AG09309 (cell line): ENCODE measurements at regions not wholly inside any gene's neighbourhood (a gene's known extent, or its start where the extent isn't known, plus 50 kb on each side); places are given as distances from the start of the nearest gene placed in this dataset.

Experiments
- DNase-seq: peaks from one replicate; pipeline ENCODE4 v3.0.0-alpha.2; 2010; ENCODE audit warnings: low read depth
- H3K4me3 ChIP-seq: 2 replicates; pipeline ENCODE4 v1.5.1; 2011; ENCODE audit warnings: mild to moderate bottlenecking, low read depth, low read length, moderate library complexity; ENCODE audit not compliant: control insufficient read depth
- TF ChIP-seq, protein P1 (sequence below): IDR thresholded peaks from 2 replicates; pipeline ENCODE4 v1.5.1; 2011; ENCODE audit warnings: mild to moderate bottlenecking, low read depth, low read length, inconsistent platforms; ENCODE audit not compliant: insufficient read depth, control insufficient read depth; ENCODE audit errors: missing control alignments

DNA sequence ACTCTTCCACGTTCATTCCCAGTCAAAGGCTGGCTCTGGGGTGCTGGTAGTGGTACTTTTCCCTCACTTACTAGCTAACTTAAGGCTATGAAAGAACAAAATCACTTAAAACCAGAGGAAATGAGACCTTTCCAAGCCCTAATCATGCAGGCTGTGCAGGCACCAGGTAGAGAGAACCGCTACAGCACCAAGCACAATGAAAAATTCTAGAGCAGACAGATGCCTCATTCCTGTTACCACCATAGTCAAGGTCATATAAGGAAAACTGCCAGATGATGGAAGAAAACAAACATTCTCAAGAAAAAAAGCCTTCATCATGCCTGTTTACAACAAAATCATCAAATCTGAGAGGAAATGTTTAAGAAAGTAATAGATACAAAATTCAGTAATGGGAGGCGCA, 374.4 kb upstream of the PDE4D start:
- TF ChIP-seq, protein P1, sequence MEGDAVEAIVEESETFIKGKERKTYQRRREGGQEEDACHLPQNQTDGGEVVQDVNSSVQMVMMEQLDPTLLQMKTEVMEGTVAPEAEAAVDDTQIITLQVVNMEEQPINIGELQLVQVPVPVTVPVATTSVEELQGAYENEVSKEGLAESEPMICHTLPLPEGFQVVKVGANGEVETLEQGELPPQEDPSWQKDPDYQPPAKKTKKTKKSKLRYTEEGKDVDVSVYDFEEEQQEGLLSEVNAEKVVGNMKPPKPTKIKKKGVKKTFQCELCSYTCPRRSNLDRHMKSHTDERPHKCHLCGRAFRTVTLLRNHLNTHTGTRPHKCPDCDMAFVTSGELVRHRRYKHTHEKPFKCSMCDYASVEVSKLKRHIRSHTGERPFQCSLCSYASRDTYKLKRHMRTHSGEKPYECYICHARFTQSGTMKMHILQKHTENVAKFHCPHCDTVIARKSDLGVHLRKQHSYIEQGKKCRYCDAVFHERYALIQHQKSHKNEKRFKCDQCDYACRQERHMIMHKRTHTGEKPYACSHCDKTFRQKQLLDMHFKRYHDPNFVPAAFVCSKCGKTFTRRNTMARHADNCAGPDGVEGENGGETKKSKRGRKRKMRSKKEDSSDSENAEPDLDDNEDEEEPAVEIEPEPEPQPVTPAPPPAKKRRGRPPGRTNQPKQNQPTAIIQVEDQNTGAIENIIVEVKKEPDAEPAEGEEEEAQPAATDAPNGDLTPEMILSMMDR = no peak
- DNase-seq = no peak

DNA sequence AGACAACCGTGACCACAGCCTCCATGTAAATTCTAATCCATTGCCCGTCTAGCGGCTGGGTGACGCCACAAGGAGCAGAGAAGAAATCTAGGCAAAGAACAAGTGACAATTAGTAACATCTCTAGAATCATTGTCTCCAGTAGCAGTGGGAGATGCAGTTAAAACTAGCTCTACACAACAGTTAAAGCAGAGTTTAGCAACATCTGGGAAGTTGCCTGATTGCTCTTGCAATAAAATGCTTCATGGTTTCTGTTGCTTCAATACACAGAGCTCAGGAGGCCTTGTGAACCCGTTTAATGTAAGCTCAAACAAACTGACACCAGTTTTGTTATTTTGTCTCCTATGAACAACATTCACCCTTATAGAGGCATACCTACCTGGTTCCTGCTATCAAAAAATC, 369.8 kb upstream of the PDE4D start:
- TF ChIP-seq, protein P1 = no peak
- no peak for DNase-seq
- H3K4me3 ChIP-seq = no peak overlapping the region

More for the DNA sequence above, 374.4 kb upstream of the PDE4D start:
- no peak overlapping the region for H3K4me3 ChIP-seq

DNA sequence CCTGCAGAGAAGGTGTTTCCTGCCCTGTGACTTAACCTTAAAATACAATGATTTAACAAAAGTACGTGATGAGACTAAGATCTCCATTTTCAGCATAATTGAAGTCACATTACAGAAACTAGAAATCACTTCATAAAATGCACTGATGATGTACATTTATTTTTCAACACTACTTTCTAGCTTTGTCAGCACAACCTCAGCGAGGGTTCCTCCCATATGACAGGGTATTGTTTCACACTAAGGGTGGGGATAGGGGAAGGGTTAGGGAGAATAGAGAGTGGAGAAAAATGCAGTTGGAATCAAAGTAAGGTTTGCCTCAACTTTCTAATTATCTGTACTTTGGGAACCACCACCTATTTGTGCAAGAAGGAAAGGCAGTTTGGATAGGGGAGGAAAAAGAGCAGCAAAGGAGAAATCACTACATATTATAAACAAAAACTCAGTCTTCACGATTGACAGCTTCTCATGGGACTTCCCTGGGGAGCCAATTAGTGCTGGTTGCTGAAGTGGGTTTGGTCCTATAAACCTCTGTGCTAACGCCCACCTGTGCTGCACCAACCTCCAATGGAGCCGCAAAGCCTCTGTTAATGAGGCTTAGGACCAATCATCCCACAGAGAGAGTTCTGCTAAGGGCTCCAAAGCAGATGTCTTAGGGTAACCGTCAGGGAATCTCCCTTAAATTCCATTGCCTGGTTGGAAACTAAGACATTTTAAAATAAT, 369.2 kb upstream of the PDE4D start:
- DNase-seq = no peak
- H3K4me3 ChIP-seq = no peak overlapping the region
- TF ChIP-seq, protein P1 = no peak

DNA sequence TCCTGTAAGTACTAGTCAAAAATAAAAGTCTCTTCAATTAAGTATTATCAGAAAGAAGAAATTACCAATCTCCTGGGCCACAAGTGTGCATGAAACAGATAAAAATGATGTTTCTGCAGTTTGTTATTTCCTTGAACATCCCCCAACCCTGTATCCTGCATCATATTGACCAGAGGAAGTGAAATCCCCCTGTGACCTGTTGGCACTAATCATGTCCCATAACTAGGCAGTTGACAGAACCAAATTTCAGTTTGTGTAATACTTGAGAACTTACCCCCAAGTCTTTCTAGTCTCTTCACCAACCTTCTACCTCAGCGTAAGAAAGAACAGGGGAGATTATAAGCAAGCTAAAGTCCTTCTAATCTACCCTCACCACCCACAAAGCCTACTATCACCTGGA, 368.2 kb upstream of the PDE4D start:
- TF ChIP-seq, protein P1 = no peak
- H3K4me3 ChIP-seq = no peak overlapping the region
- no peak for DNase-seq

DNA sequence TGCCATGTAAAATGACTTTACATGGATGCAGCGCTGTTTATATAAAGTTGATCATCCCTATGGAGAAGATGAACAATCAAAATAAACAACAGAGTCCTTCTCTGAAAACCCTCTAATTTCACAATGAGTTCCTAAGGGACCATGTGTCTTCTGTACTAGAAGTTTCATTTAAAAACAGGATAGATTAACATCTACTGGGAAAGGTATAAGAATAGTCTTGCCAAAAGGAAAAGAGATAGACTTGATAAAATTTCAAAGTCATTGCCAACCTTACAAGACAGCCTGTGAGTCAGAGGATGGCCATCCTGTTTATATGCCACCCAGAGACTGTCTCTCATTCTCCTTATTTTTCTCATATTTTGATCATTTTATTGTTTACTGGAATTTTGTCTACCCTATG, 367.1 kb upstream of the PDE4D start:
- TF ChIP-seq, protein P1 = no peak
- H3K4me3 ChIP-seq = no peak overlapping the region
- DNase-seq = no peak

DNA sequence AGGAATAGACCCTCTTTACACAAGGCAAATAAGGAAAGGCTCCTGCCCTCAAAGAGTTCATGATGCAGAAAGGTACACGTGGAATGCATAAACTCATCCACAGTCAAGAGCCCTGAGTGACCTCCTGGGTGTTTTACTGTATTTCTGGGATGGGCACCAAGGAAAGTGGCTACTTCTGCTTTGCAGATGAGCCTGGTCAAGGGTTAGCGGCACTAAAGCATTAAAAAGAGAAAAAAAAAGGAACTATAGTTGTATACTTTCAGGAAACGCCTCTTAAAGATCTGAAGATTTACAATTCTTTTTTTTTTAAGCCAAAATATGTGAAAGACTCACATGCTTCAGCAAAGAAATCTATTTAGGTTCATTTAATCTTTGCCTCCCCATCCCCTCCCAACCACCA, 366.2 kb upstream of the PDE4D start:
- TF ChIP-seq, protein P1 = no peak
- no peak overlapping the region for H3K4me3 ChIP-seq
- DNase-seq = no peak
